ENCODE measurements at regions not wholly inside any gene's neighbourhood (a gene's known extent, or its start where the extent isn't known, plus 50 kb on each side); places are given as distances from the start of the nearest gene placed in this dataset.

- H3K9me1 ChIP-seq (ENCODE audit: insufficient read depth, low read length) = no peaks in the 10 kb centered on the region
- in situ Hi-C loops (cut with MboI; ENCODE audit: low sequenced_read_pairs) (no loop called here), dilution Hi-C loops (cut with HindIII; ENCODE audit: low sequenced_read_pairs, unreplicated experiment) (no loop called here), intact Hi-C loops (cut with micrococcal nuclease) (no loop called here)
- no peak overlapping the region for H2AFZ ChIP-seq (replicated peaks; ENCODE audit: low read length, poor library complexity)
- no peak overlapping the region for H3K4me3 ChIP-seq (ENCODE audit: insufficient read depth, low read depth, low read length)
- no peak for ATAC-seq (ENCODE audit: low read depth)
- H3K4me1 ChIP-seq (ENCODE audit: control insufficient read depth, insufficient read depth, low read length) = no peaks in the 10 kb centered on the region
- no peak overlapping the region for H2AK5ac ChIP-seq (ENCODE audit: low read depth, low read length)
- H2BK5ac ChIP-seq (ENCODE audit: low read depth, low read length, poor library complexity, severe bottlenecking) = no peak overlapping the region
- no peak overlapping the region for H3K4ac ChIP-seq (ENCODE audit: low read depth, low read length)
- no peak overlapping the region for H3K27ac ChIP-seq (ENCODE audit: insufficient read depth, low read length)
- ChIA-PET POLR2A (ENCODE audit: unreplicated experiment) (no interaction called here), CTCF (no interaction called here)
- peaks cover 9% of the 10 kb centered on the region for H3K9me3 ChIP-seq (ENCODE audit: control insufficient read depth, insufficient read depth, low read length)
- no peak overlapping the region for H3K23ac ChIP-seq (ENCODE audit: low read depth, low read length)
- H4K5ac ChIP-seq (ENCODE audit: low read depth, low read length) = no peak overlapping the region
- H4K91ac ChIP-seq (ENCODE audit: insufficient read depth, low read depth, low read length) = no peak overlapping the region
- no peaks in the 10 kb centered on the region for H3K79me1 ChIP-seq (ENCODE audit: low read depth in 1 of 2, low read length in 2 of 2)
- no peak overlapping the region for H3K56ac ChIP-seq (ENCODE audit: extremely low read depth, insufficient read depth, low read length)
- BruUV-seq (replicated peaks) = no TSS peak
- H2BK15ac ChIP-seq (ENCODE audit: low read depth, low read length) = no peak overlapping the region
- WGBS, 2 experiments (ENCODE audit: extremely low coverage in 2 of 2, insufficient read length in 1 of 2) = 4% methylated on average over 3 of the region's 3 CpGs; no CpG with 5 or more reads in 1 of the 2 experiments
- H4K20me1 ChIP-seq (ENCODE audit: insufficient read depth, low read length) = no peaks in the 10 kb centered on the region
- no peak for DNase-seq
- no peak overlapping the region for H3K9ac ChIP-seq (ENCODE audit: low read depth, low read length)
- H4K8ac ChIP-seq (ENCODE audit: low read depth in 2 of 2, low read length in 2 of 2) = no peak overlapping the region
- no peak overlapping the region for H2AK9ac ChIP-seq (replicated peaks; ENCODE audit: low read depth, low read length, poor library complexity)
- H3K36me3 ChIP-seq (ENCODE audit: control insufficient read depth, insufficient read depth, low read length) = no peaks in the 10 kb centered on the region
- H2BK20ac ChIP-seq (ENCODE audit: low read depth, low read length) = no peak overlapping the region
- no peak overlapping the region for H2BK120ac ChIP-seq (ENCODE audit: low read depth, low read length)
- no peak overlapping the region for H3K4me2 ChIP-seq (ENCODE audit: low read depth, low read length)
- H3K27me3 ChIP-seq (ENCODE audit: control insufficient read depth, insufficient read depth, low read length) = no peaks in the 10 kb centered on the region
- no peak for TF ChIP-seq NFE2L2 (IDR thresholded peaks at IDR 0.05; ENCODE audit: low read depth, low read length)
- no peak for TF ChIP-seq RCOR1 (IDR thresholded peaks at IDR 0.05; ENCODE audit: insufficient replicate concordance, low read length)
- TF ChIP-seq, protein P1, sequence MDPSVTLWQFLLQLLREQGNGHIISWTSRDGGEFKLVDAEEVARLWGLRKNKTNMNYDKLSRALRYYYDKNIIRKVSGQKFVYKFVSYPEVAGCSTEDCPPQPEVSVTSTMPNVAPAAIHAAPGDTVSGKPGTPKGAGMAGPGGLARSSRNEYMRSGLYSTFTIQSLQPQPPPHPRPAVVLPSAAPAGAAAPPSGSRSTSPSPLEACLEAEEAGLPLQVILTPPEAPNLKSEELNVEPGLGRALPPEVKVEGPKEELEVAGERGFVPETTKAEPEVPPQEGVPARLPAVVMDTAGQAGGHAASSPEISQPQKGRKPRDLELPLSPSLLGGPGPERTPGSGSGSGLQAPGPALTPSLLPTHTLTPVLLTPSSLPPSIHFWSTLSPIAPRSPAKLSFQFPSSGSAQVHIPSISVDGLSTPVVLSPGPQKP (IDR thresholded peaks at IDR 0.05; ENCODE audit: borderline replicate concordance, low read depth, low read length) = no peak
- TF ChIP-seq RFX5 (IDR thresholded peaks at IDR 0.05; ENCODE audit: low read depth, low read length) = no peak
- no peak for TF ChIP-seq MAFK (IDR thresholded peaks at IDR 0.05; ENCODE audit: low read depth, low read length)
- no peak for TF ChIP-seq MXI1 (IDR thresholded peaks at IDR 0.05; ENCODE audit: borderline replicate concordance, low read depth, low read length)
- TF ChIP-seq MAZ (IDR thresholded peaks at IDR 0.05; ENCODE audit: borderline replicate concordance, low read depth, low read length) = no peak
- no peak for TF ChIP-seq CEBPB (IDR thresholded peaks at IDR 0.05; ENCODE audit: low read depth, low read length)
- TF ChIP-seq RAD21 (IDR thresholded peaks at IDR 0.05; ENCODE audit: low read length) = no peak
- TF ChIP-seq, protein P2, sequence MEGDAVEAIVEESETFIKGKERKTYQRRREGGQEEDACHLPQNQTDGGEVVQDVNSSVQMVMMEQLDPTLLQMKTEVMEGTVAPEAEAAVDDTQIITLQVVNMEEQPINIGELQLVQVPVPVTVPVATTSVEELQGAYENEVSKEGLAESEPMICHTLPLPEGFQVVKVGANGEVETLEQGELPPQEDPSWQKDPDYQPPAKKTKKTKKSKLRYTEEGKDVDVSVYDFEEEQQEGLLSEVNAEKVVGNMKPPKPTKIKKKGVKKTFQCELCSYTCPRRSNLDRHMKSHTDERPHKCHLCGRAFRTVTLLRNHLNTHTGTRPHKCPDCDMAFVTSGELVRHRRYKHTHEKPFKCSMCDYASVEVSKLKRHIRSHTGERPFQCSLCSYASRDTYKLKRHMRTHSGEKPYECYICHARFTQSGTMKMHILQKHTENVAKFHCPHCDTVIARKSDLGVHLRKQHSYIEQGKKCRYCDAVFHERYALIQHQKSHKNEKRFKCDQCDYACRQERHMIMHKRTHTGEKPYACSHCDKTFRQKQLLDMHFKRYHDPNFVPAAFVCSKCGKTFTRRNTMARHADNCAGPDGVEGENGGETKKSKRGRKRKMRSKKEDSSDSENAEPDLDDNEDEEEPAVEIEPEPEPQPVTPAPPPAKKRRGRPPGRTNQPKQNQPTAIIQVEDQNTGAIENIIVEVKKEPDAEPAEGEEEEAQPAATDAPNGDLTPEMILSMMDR (conservative IDR thresholded peaks at IDR 0.05; ENCODE audit: low read depth, low read length) = no peak
- TF ChIP-seq SMC3 (IDR thresholded peaks at IDR 0.05; ENCODE audit: low read depth, low read length) = no peak
- H3K18ac ChIP-seq (ENCODE audit: low read depth, low read length) = no peak overlapping the region
- no peak overlapping the region for H3K14ac ChIP-seq (replicated peaks; ENCODE audit: low read depth, low read length)
Measured at GRCh38 chr10:109620396-109620795, 302.9 kb downstream of the XPNPEP1 start.

All from IMR-90 (cell line).